H9 (cell line): ENCODE measurements at regions not wholly inside any gene's neighbourhood (a gene's known extent, or its start where the extent isn't known, plus 50 kb on each side); places are given as distances from the start of the nearest gene placed in this dataset.

Source experiments
- DNase-seq: peaks from one replicate; pipeline ENCODE4 v3.0.0-alpha.2; 2017
- H2AFZ ChIP-seq: one replicate; pipeline ENCODE4 v1.6.1; 2013; ENCODE audit warnings: mild to moderate bottlenecking, low read length, control low read depth, moderate library complexity
- H2AK5ac ChIP-seq: 2 replicates; pipeline ENCODE4 v1.6.1; 2013; ENCODE audit warnings: low read length, control low read depth, mixed read lengths; ENCODE audit not compliant: insufficient read length
- H2BK120ac ChIP-seq: one replicate; pipeline ENCODE4 v1.6.1; 2013; ENCODE audit warnings: low read depth, mild to moderate bottlenecking, low read length, control low read depth, inconsistent platforms; ENCODE audit not compliant: poor library complexity, severe bottlenecking
- H2BK12ac ChIP-seq: 2 replicates; pipeline ENCODE4 v1.6.1; 2013; ENCODE audit warnings: low read length, control low read depth, mixed read lengths, low read depth; ENCODE audit not compliant: insufficient read length
- H2BK15ac ChIP-seq: 2 replicates; pipeline ENCODE4 v1.6.1; 2013; ENCODE audit warnings: low read depth, low read length, control low read depth
- H2BK20ac ChIP-seq: one replicate; pipeline ENCODE4 v1.6.1; 2013; ENCODE audit warnings: low read depth, mild to moderate bottlenecking, low read length, control low read depth, inconsistent platforms; ENCODE audit not compliant: poor library complexity, severe bottlenecking
- H2BK5ac ChIP-seq: 2 replicates; pipeline ENCODE4 v1.6.1; 2013; ENCODE audit warnings: low read length, control low read depth, mixed read lengths; ENCODE audit not compliant: insufficient read length
- H3K14ac ChIP-seq: 2 replicates; pipeline ENCODE4 v1.6.1; 2013; ENCODE audit warnings: low read length, control low read depth; ENCODE audit not compliant: insufficient read depth
- H3K18ac ChIP-seq: 2 replicates; pipeline ENCODE4 v1.6.1; 2013; ENCODE audit warnings: low read depth, mild to moderate bottlenecking, mixed read lengths, low read length, control low read depth; ENCODE audit not compliant: insufficient read length
- H3K23ac ChIP-seq: 2 replicates; pipeline ENCODE4 v1.6.1; 2013; ENCODE audit warnings: low read length, control low read depth, mixed read lengths, low read depth; ENCODE audit not compliant: insufficient read length
- H3K23me2 ChIP-seq: 2 replicates; pipeline ENCODE4 v1.6.1; 2013; ENCODE audit warnings: low read depth, mild to moderate bottlenecking, mixed read lengths, low read length, control low read depth; ENCODE audit not compliant: insufficient read length, poor library complexity, severe bottlenecking
- H3K27ac ChIP-seq: 2 replicates; pipeline ENCODE4 v1.5.1; 2013; ENCODE audit warnings: low read length, control low read depth, mixed read lengths, low read depth; ENCODE audit not compliant: insufficient read length
- H3K27me3 ChIP-seq: 2 replicates; pipeline ENCODE4 v1.6.1; 2013; ENCODE audit warnings: low read length, control low read depth, inconsistent platforms; ENCODE audit not compliant: insufficient read depth
- H3K4ac ChIP-seq: 2 replicates; pipeline ENCODE4 v1.6.1; 2013; ENCODE audit warnings: low read depth, mild to moderate bottlenecking, control low read depth, inconsistent platforms, low read length, moderate library complexity
- H3K4me1 ChIP-seq: 2 replicates; pipeline ENCODE4 v1.6.1; 2013; ENCODE audit warnings: low read length, control low read depth, inconsistent platforms; ENCODE audit not compliant: insufficient read depth
- H3K4me2 ChIP-seq: 2 replicates; pipeline ENCODE4 v1.6.1; 2013; ENCODE audit warnings: low read length, control low read depth, mixed read lengths; ENCODE audit not compliant: insufficient read length, insufficient read depth
- H3K56ac ChIP-seq: 2 replicates; pipeline ENCODE4 v1.6.1; 2013; ENCODE audit warnings: low read depth, mild to moderate bottlenecking, mixed read lengths, low read length, control low read depth; ENCODE audit not compliant: insufficient read length
- H3K79me1 ChIP-seq: 2 replicates; pipeline ENCODE4 v1.6.1; 2013; ENCODE audit warnings: low read depth, mild to moderate bottlenecking, moderate library complexity, low read length, control low read depth, inconsistent platforms; ENCODE audit not compliant: insufficient read depth, poor library complexity, severe bottlenecking
- H3K79me2 ChIP-seq: 2 replicates; pipeline ENCODE4 v1.6.1; 2013; ENCODE audit warnings: low read length, control low read depth, inconsistent platforms; ENCODE audit not compliant: insufficient read depth
- H3K9ac ChIP-seq: 2 replicates; pipeline ENCODE4 v1.6.1; 2013; ENCODE audit warnings: low read length, control low read depth, mixed read lengths; ENCODE audit not compliant: insufficient read length; ENCODE audit errors: extremely low read depth
- H3K9me3 ChIP-seq: one replicate; pipeline ENCODE4 v1.6.1; 2013; ENCODE audit warnings: low read depth, low read length, inconsistent platforms; ENCODE audit not compliant: control insufficient read depth
- H3T11ph ChIP-seq: one replicate; pipeline ENCODE4 v1.6.1; 2013; ENCODE audit warnings: mild to moderate bottlenecking, low read length, control low read depth, inconsistent platforms
- H4K20me1 ChIP-seq: one replicate; pipeline ENCODE4 v1.6.1; 2013; ENCODE audit not compliant: control insufficient read depth, insufficient read length, insufficient read depth
- H4K5ac ChIP-seq: 2 replicates; pipeline ENCODE4 v1.6.1; 2013; ENCODE audit warnings: low read depth, mild to moderate bottlenecking, mixed read lengths, low read length, control low read depth; ENCODE audit not compliant: insufficient read length
- H4K8ac ChIP-seq: replicated peaks from 2 replicates; pipeline ENCODE4 v1.6.1; 2013; ENCODE audit warnings: low read length, control low read depth, mixed read lengths, low read depth; ENCODE audit not compliant: insufficient read length
- H4K91ac ChIP-seq: 2 replicates; pipeline ENCODE4 v1.6.1; 2013; ENCODE audit warnings: low read depth, mild to moderate bottlenecking, moderate library complexity, mixed read lengths, low read length, control low read depth; ENCODE audit not compliant: insufficient read length
- H3K27ac Mint-ChIP-seq, 3 experiments: 2 replicates in 2 of 3; 3 replicates in 1 of 3; pipeline ENCODE4 v1.8.0; 2020 to 2021; ENCODE audit warnings: mixed read lengths in 3 of 3, mild to moderate bottlenecking in 1 of 3, moderate library complexity in 1 of 3
- H3K27me3 Mint-ChIP-seq: 2 replicates; pipeline ENCODE4 v1.8.0; 2021; ENCODE audit warnings: low read depth, mild to moderate bottlenecking, moderate library complexity, mixed read lengths
- H3K36me3 Mint-ChIP-seq, 3 experiments: 2 replicates in 2 of 3; 3 replicates in 1 of 3; pipeline ENCODE4 v1.8.0; 2020 to 2021; ENCODE audit warnings: low read depth in 3 of 3, mixed read lengths in 3 of 3; ENCODE audit not compliant: insufficient read depth in 1 of 3
- H3K4me1 Mint-ChIP-seq, 2 experiments: 2 replicates each; pipeline ENCODE4 v1.8.0; 2020; ENCODE audit warnings: mixed read lengths in 2 of 2
- H3K4me3 Mint-ChIP-seq, 2 experiments: 2 replicates in 1 of 2; 3 replicates in 1 of 2; pipeline ENCODE4 v1.8.0; 2020 to 2021; ENCODE audit warnings: mild to moderate bottlenecking in 2 of 2, mixed read lengths in 2 of 2, moderate library complexity in 1 of 2
- H3K9me3 Mint-ChIP-seq, 2 experiments: 2 replicates in 1 of 2; 3 replicates in 1 of 2; pipeline ENCODE4 v1.8.0; 2020; ENCODE audit warnings: mild to moderate bottlenecking in 2 of 2, mixed read lengths in 2 of 2, moderate library complexity in 1 of 2
- WGBS: extraction: QIAGEN DNeasy Blood & Tissue Kit; methylation state at CpG from one replicate; pipeline ENCODE4 v1.1.7; 2013; ENCODE audit warnings: missing lambda C conversion rate, low lambda C conversion rate, mixed read lengths; ENCODE audit not compliant: insufficient read length; ENCODE audit errors: extremely low coverage; 5-methylcytosine and 5-hydroxymethylcytosine counted together
- TF ChIP-seq, protein P1 (sequence below): fragments of 200-600 bp; sonication (generic); conservative IDR thresholded peaks from 3 replicates; pipeline ENCODE4 v1.8.0; 2021; ENCODE audit warnings: antibody characterized with exemption, mild to moderate bottlenecking

DNA sequence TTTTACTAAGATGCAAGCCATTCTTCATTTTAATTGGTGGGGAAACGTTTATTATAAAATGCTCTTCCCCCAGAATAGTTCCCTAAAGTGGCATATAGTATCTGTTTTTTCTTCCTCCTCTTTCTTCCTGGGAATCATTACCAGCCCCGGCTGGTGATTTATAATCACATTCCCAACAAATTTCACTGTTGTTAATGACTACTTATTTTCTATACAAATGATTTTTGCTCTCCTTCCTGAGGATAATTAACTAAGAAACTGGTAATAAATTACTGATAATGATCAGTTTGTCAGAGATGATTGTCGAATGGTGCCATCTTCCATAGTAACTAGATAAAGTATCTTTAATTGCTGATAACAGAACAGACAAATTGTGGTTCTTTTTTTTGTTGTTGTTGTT, 785.5 kb upstream of the RBFOX1 start:
- Histone ChIP-seq H4K91ac (no peak overlapping the region), H3K79me1 (no peaks in the 10 kb centered on the region), H3K9me3 (no peaks in the 10 kb centered on the region), H2BK120ac (no peak overlapping the region), H2BK20ac (no peak overlapping the region), H3K23ac (no peak overlapping the region), H4K5ac (no peak overlapping the region), H3T11ph (no peak overlapping the region), H2BK5ac (no peak overlapping the region), H2AK5ac (no peak overlapping the region), H3K27me3 (no peaks in the 10 kb centered on the region), H3K27ac (no peak overlapping the region), H4K8ac (no peak overlapping the region), H4K20me1 (no peaks in the 10 kb centered on the region), H3K4ac (no peak overlapping the region), H3K4me1 (no peaks in the 10 kb centered on the region), H3K18ac (no peak overlapping the region), H3K9ac (no peak overlapping the region), H2BK15ac (no peak overlapping the region), H3K79me2 (no peaks in the 10 kb centered on the region), H3K23me2 (no peaks in the 10 kb centered on the region), H3K56ac (no peak overlapping the region), H3K14ac (no peak overlapping the region), H3K4me2 (no peak overlapping the region), H2AFZ (no peak overlapping the region), H2BK12ac (no peak overlapping the region)
- Mint-ChIP-seq H3K4me1 (peaks cover 0 to 4% of the 10 kb centered on the region in 2 experiments; a peak in 1 of 4 replicates), H3K36me3 (no peaks in the 10 kb centered on the region; a peak in 1 of 7 replicates), H3K27me3 (peaks cover 3% of the 10 kb centered on the region), H3K9me3 (no peaks in the 10 kb centered on the region), H3K27ac (no peak overlapping the region), H3K4me3 (no peak overlapping the region)
- TF ChIP-seq, protein P1, sequence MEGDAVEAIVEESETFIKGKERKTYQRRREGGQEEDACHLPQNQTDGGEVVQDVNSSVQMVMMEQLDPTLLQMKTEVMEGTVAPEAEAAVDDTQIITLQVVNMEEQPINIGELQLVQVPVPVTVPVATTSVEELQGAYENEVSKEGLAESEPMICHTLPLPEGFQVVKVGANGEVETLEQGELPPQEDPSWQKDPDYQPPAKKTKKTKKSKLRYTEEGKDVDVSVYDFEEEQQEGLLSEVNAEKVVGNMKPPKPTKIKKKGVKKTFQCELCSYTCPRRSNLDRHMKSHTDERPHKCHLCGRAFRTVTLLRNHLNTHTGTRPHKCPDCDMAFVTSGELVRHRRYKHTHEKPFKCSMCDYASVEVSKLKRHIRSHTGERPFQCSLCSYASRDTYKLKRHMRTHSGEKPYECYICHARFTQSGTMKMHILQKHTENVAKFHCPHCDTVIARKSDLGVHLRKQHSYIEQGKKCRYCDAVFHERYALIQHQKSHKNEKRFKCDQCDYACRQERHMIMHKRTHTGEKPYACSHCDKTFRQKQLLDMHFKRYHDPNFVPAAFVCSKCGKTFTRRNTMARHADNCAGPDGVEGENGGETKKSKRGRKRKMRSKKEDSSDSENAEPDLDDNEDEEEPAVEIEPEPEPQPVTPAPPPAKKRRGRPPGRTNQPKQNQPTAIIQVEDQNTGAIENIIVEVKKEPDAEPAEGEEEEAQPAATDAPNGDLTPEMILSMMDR: no peak
- WGBS: no CpG with 5 or more reads among the region's 3 CpGs
- DNase-seq: no peak
